ENCODE measurements at regions not wholly inside any gene's neighbourhood (a gene's known extent, or its start where the extent isn't known, plus 50 kb on each side); places are given as distances from the start of the nearest gene placed in this dataset.

GRCh38 chr6:126667728-126668127 is 327.8 kb downstream of the CENPW start:
- Histone ChIP-seq H2AFZ (replicated peaks; ENCODE audit: low read length, poor library complexity) (no peak overlapping the region), H3K9ac (ENCODE audit: low read depth, low read length) (no peak overlapping the region), H2BK120ac (ENCODE audit: low read depth, low read length) (no peak overlapping the region), H3K36me3 (ENCODE audit: control insufficient read depth, insufficient read depth, low read length) (no peaks in the 10 kb centered on the region), H4K91ac (ENCODE audit: insufficient read depth, low read depth, low read length) (no peak overlapping the region), H2AK5ac (ENCODE audit: low read depth, low read length) (no peak overlapping the region), H3K27ac (ENCODE audit: insufficient read depth, low read length) (no peak overlapping the region), H3K23ac (ENCODE audit: low read depth, low read length) (no peak overlapping the region), H3K14ac (replicated peaks; ENCODE audit: low read depth, low read length) (no peak overlapping the region), H3K18ac (ENCODE audit: low read depth, low read length) (no peak overlapping the region), H4K20me1 (ENCODE audit: insufficient read depth, low read length) (no peaks in the 10 kb centered on the region), H3K56ac (ENCODE audit: extremely low read depth, insufficient read depth, low read length) (no peak overlapping the region), H3K4me2 (ENCODE audit: low read depth, low read length) (no peak overlapping the region), H3K27me3 (ENCODE audit: control insufficient read depth, insufficient read depth, low read length) (no peaks in the 10 kb centered on the region), H2BK5ac (ENCODE audit: low read depth, low read length, poor library complexity, severe bottlenecking) (no peak overlapping the region), H3K4ac (ENCODE audit: low read depth, low read length) (no peak overlapping the region), H3K9me1 (ENCODE audit: insufficient read depth, low read length) (no peaks in the 10 kb centered on the region), H2BK15ac (ENCODE audit: low read depth, low read length) (no peak overlapping the region), H3K79me1 (ENCODE audit: low read depth in 1 of 2, low read length in 2 of 2) (no peaks in the 10 kb centered on the region), H3K9me3 (ENCODE audit: control insufficient read depth, insufficient read depth, low read length) (no peaks in the 10 kb centered on the region), H2AK9ac (replicated peaks; ENCODE audit: low read depth, low read length, poor library complexity) (no peak overlapping the region), H3K4me1 (ENCODE audit: control insufficient read depth, insufficient read depth, low read length) (peaks cover 8% of the 10 kb centered on the region), H3K4me3 (ENCODE audit: insufficient read depth, low read depth, low read length) (no peak overlapping the region), H4K5ac (ENCODE audit: low read depth, low read length) (no peak overlapping the region), H4K8ac (ENCODE audit: low read depth in 2 of 2, low read length in 2 of 2) (no peak overlapping the region), H2BK20ac (ENCODE audit: low read depth, low read length) (no peak overlapping the region)
- DNase-seq (no peak), ATAC-seq (ENCODE audit: low read depth) (no peak)
- in situ Hi-C loops (cut with MboI; ENCODE audit: low sequenced_read_pairs) (loop anchor here (25.0 kb wide), 1 partner anchor 655 kb away; no protein-coding TSS in a partner anchor), intact Hi-C loops (cut with micrococcal nuclease) (no loop called here), dilution Hi-C loops (cut with HindIII; ENCODE audit: low sequenced_read_pairs, unreplicated experiment) (no loop called here)
- TF ChIP-seq SMC3 (IDR thresholded peaks at IDR 0.05; ENCODE audit: low read depth, low read length), result no peak
- TF ChIP-seq NFE2L2 (IDR thresholded peaks at IDR 0.05; ENCODE audit: low read depth, low read length), result no peak
- no peak for TF ChIP-seq RAD21 (IDR thresholded peaks at IDR 0.05; ENCODE audit: low read length)
- no peak for TF ChIP-seq CHD1 (IDR thresholded peaks at IDR 0.05; ENCODE audit: low read depth, low read length)
- TF ChIP-seq MXI1 (IDR thresholded peaks at IDR 0.05; ENCODE audit: borderline replicate concordance, low read depth, low read length), result no peak
- TF ChIP-seq CEBPB (IDR thresholded peaks at IDR 0.05; ENCODE audit: low read depth, low read length), result no peak
- TF ChIP-seq POLR2A (IDR thresholded peaks at IDR 0.05; ENCODE audit: low read depth, low read length), result no peak
- no peak for TF ChIP-seq MAZ (IDR thresholded peaks at IDR 0.05; ENCODE audit: borderline replicate concordance, low read depth, low read length)
- no peak for TF ChIP-seq USF2 (IDR thresholded peaks at IDR 0.05; ENCODE audit: low read depth, low read length)
- TF ChIP-seq, protein P1, sequence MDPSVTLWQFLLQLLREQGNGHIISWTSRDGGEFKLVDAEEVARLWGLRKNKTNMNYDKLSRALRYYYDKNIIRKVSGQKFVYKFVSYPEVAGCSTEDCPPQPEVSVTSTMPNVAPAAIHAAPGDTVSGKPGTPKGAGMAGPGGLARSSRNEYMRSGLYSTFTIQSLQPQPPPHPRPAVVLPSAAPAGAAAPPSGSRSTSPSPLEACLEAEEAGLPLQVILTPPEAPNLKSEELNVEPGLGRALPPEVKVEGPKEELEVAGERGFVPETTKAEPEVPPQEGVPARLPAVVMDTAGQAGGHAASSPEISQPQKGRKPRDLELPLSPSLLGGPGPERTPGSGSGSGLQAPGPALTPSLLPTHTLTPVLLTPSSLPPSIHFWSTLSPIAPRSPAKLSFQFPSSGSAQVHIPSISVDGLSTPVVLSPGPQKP (IDR thresholded peaks at IDR 0.05; ENCODE audit: borderline replicate concordance, low read depth, low read length), result no peak
- no peak for TF ChIP-seq MAFK (IDR thresholded peaks at IDR 0.05; ENCODE audit: low read depth, low read length)
- no peak for TF ChIP-seq RFX5 (IDR thresholded peaks at IDR 0.05; ENCODE audit: low read depth, low read length)
- no peak for TF ChIP-seq FOS (IDR thresholded peaks at IDR 0.05; ENCODE audit: low read depth, low read length)
- TF ChIP-seq, protein P2, sequence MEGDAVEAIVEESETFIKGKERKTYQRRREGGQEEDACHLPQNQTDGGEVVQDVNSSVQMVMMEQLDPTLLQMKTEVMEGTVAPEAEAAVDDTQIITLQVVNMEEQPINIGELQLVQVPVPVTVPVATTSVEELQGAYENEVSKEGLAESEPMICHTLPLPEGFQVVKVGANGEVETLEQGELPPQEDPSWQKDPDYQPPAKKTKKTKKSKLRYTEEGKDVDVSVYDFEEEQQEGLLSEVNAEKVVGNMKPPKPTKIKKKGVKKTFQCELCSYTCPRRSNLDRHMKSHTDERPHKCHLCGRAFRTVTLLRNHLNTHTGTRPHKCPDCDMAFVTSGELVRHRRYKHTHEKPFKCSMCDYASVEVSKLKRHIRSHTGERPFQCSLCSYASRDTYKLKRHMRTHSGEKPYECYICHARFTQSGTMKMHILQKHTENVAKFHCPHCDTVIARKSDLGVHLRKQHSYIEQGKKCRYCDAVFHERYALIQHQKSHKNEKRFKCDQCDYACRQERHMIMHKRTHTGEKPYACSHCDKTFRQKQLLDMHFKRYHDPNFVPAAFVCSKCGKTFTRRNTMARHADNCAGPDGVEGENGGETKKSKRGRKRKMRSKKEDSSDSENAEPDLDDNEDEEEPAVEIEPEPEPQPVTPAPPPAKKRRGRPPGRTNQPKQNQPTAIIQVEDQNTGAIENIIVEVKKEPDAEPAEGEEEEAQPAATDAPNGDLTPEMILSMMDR (conservative IDR thresholded peaks at IDR 0.05; ENCODE audit: low read depth, low read length), result no peak
- no peak for TF ChIP-seq BHLHE40 (IDR thresholded peaks at IDR 0.05; ENCODE audit: low read depth, low read length)
- no TSS peak for BruUV-seq (replicated peaks)
- CTCF ChIA-PET, result no interaction called here
- POLR2A ChIA-PET (ENCODE audit: unreplicated experiment), result no interaction called here
